ENCODE measurements at regions not wholly inside any gene's neighbourhood (a gene's known extent, or its start where the extent isn't known, plus 50 kb on each side); places are given as distances from the start of the nearest gene placed in this dataset.
"Not testable (repeated sequence)": the region's sequence is repeated elsewhere in the genome, so short reads cannot be mapped to it uniquely, and the experiment has no call there.

GRCh38 chr4:171308661-171309060 lies 504.5 kb upstream of the GALNTL6 start:
- no peak for DNase-seq

- not testable (repeated sequence) for DNase-seq
These were observed 515.0 kb upstream of the GALNTL6 start for GRCh38 chr4:171298048-171298718.

- DNase-seq: no peak
These were observed 524.3 kb upstream of the GALNTL6 start for GRCh38 chr4:171288816-171289432.

GRCh38 chr4:171281359-171281758 lies 531.8 kb upstream of the GALNTL6 start:
- DNase-seq: no peak

- DNase-seq: no peak
These were observed 534.1 kb upstream of the GALNTL6 start for GRCh38 chr4:171279131-171279530.

- no peak for DNase-seq
These were observed 546.5 kb upstream of the GALNTL6 start for GRCh38 chr4:171266671-171267070.

- DNase-seq: no peak
These were observed 547.9 kb upstream of the GALNTL6 start for GRCh38 chr4:171265190-171265818.

GRCh38 chr4:171256223-171256622 lies 557.0 kb upstream of the GALNTL6 start:
- no peak for DNase-seq

- DNase-seq: no peak
These were observed 566.3 kb upstream of the GALNTL6 start for GRCh38 chr4:171246948-171247347.

GRCh38 chr4:171242831-171243230 lies 570.4 kb upstream of the GALNTL6 start:
- DNase-seq: no peak

GRCh38 chr4:171239196-171239595 lies 574.0 kb upstream of the GALNTL6 start:
- DNase-seq: no peak

GRCh38 chr4:171235521-171235920 lies 577.7 kb upstream of the GALNTL6 start:
- DNase-seq: no peak

GRCh38 chr4:171229354-171229753 lies 583.9 kb upstream of the GALNTL6 start:
- DNase-seq: not testable (repeated sequence)

- no peak for DNase-seq
These were observed 592.0 kb upstream of the GALNTL6 start for GRCh38 chr4:171221181-171221580.

GRCh38 chr4:171203425-171203824 lies 609.8 kb upstream of the GALNTL6 start:
- DNase-seq: no peak

- no peak for DNase-seq
These were observed 610.3 kb upstream of the GALNTL6 start for GRCh38 chr4:171202908-171203307.

- no peak for DNase-seq
These were observed 626.5 kb upstream of the GALNTL6 start for GRCh38 chr4:171186700-171187099.

GRCh38 chr4:171181090-171181489 lies 632.1 kb upstream of the GALNTL6 start:
- no peak for DNase-seq

GRCh38 chr4:171170671-171171070 lies 642.5 kb upstream of the GALNTL6 start:
- DNase-seq: no peak

- no peak for DNase-seq
These were observed 643.8 kb upstream of the GALNTL6 start for GRCh38 chr4:171169396-171169795.

- no peak for DNase-seq
These were observed 650.7 kb upstream of the GALNTL6 start for GRCh38 chr4:171162478-171162877.

- no peak for DNase-seq
These were observed 655.6 kb upstream of the GALNTL6 start for GRCh38 chr4:171157462-171158082.

- no peak for DNase-seq
These were observed 670.6 kb upstream of the GALNTL6 start for GRCh38 chr4:171142639-171143038.

- DNase-seq: no peak
These were observed 671.2 kb upstream of the GALNTL6 start for GRCh38 chr4:171142045-171142444.

Data from kidney glomerular epithelial cell (primary cell).